Kidney (tissue), 13 donors: ENCODE measurements at regions not wholly inside any gene's neighbourhood (a gene's known extent, or its start where the extent isn't known, plus 50 kb on each side); places are given as distances from the start of the nearest gene placed in this dataset.

ENCODE experiments used
- DNase-seq, 5 donors: peaks; one replicate each; pipeline ENCODE4 v3.0.0-alpha.2; 2013 to 2020
- FAIRE-seq: peaks from 2 replicates; lab custom pipeline; 2012; peaks lifted over from hg19 to GRCh38; lab: Jason Lieb, UNC
- H3K27ac ChIP-seq, 2 donors: one replicate each; pipeline ENCODE4 v1.7.0; 2013; ENCODE audit warnings: low read depth in 2 of 2, low read length in 2 of 2, inconsistent platforms in 1 of 2
- H3K27me3 ChIP-seq: one replicate; pipeline ENCODE4 v1.7.1; 2013; ENCODE audit warnings: low read length, inconsistent platforms; ENCODE audit not compliant: control insufficient read depth, insufficient read depth
- H3K36me3 ChIP-seq, 3 donors: one replicate each; pipeline versions ENCODE4 v1.7.0 to v1.7.1; 2013; ENCODE audit warnings: low read length in 3 of 3, control low read depth in 1 of 3, inconsistent platforms in 1 of 3; ENCODE audit not compliant: insufficient read depth in 3 of 3, control insufficient read depth in 2 of 3
- H3K4me1 ChIP-seq, 3 donors: one replicate each; pipeline versions ENCODE4 v1.7.0 to v1.7.1; 2013; ENCODE audit warnings: low read length in 3 of 3, inconsistent platforms in 1 of 3, low read depth in 1 of 3; ENCODE audit not compliant: control insufficient read depth in 2 of 3, insufficient read depth in 2 of 3
- H3K4me3 ChIP-seq, 3 donors: one replicate each; pipeline versions ENCODE4 v1.7.0 to v1.8.1; 2013; ENCODE audit warnings: low read length in 3 of 3, control low read depth in 1 of 3, inconsistent platforms in 1 of 3
- H3K9ac ChIP-seq, 3 donors: one replicate each; pipeline versions ENCODE4 v1.7.0 to v1.7.1; 2013; ENCODE audit warnings: low read length in 3 of 3, control low read depth in 1 of 3, inconsistent platforms in 1 of 3
- H3K9me3 ChIP-seq, 3 donors: one replicate each; pipeline versions ENCODE4 v1.7.0 to v1.7.1; 2013; ENCODE audit warnings: low read length in 3 of 3, control low read depth in 1 of 3, inconsistent platforms in 1 of 3; ENCODE audit not compliant: control insufficient read depth in 2 of 3, insufficient read depth in 1 of 3
- intact Hi-C: fragments of 100-400 bp; cut with DNase I; formaldehyde crosslinking; loops from one replicate; pipeline ENCODE4 v1.11.1; 2022
- TF ChIP-seq, protein P1 (sequence below): IDR thresholded peaks from 3 replicates; pipeline ENCODE4 v1.5.1; 2012; ENCODE audit warnings: mild to moderate bottlenecking, moderate library complexity, borderline replicate concordance; ENCODE audit not compliant: insufficient read depth; ENCODE audit errors: extremely low read depth
- donor health status: control.
- donor health status: control.
- donor health status: control.
- donor health status: control.
- donor health status: control.
- donor health status: DM: yes; HTN: yes; CAD: no.
- donor health status: Normal renal cell carcinoma (clear cell type).

DNA sequence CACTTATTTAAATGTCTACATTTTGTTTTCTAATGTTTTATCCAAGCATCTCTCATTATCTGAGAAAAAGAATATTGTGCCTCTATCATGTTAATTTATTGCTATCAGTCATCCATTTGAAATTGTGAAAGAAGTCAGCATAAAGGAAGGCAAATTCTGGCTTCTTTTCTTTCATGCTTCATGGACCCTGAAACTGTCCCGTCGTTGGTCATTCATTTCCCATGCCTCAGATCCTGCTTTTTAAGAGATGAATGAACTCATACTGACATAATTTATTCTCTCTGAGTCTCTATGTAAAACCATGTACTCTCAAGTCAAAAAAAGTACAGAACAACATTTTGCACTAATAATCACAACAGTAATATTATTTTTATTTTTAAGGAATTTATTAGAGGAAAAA is 2512.0 kb downstream of the PCDH9 start:
- Histone ChIP-seq H3K27me3 (no peaks in the 10 kb centered on the region), H3K27ac (no peak overlapping the region), H3K36me3 (no peaks in the 10 kb centered on the region), H3K4me1 (no peaks in the 10 kb centered on the region), H3K4me3 (no peak overlapping the region), H3K9ac (no peak overlapping the region), H3K9me3 (no peaks in the 10 kb centered on the region)
- no peak for FAIRE-seq
- intact Hi-C loops, result no loop called here
- DNase-seq, result peak in 2 of 5 donors; percentile 2 to 7
- TF ChIP-seq, protein P1, sequence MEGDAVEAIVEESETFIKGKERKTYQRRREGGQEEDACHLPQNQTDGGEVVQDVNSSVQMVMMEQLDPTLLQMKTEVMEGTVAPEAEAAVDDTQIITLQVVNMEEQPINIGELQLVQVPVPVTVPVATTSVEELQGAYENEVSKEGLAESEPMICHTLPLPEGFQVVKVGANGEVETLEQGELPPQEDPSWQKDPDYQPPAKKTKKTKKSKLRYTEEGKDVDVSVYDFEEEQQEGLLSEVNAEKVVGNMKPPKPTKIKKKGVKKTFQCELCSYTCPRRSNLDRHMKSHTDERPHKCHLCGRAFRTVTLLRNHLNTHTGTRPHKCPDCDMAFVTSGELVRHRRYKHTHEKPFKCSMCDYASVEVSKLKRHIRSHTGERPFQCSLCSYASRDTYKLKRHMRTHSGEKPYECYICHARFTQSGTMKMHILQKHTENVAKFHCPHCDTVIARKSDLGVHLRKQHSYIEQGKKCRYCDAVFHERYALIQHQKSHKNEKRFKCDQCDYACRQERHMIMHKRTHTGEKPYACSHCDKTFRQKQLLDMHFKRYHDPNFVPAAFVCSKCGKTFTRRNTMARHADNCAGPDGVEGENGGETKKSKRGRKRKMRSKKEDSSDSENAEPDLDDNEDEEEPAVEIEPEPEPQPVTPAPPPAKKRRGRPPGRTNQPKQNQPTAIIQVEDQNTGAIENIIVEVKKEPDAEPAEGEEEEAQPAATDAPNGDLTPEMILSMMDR, result no peak

DNA sequence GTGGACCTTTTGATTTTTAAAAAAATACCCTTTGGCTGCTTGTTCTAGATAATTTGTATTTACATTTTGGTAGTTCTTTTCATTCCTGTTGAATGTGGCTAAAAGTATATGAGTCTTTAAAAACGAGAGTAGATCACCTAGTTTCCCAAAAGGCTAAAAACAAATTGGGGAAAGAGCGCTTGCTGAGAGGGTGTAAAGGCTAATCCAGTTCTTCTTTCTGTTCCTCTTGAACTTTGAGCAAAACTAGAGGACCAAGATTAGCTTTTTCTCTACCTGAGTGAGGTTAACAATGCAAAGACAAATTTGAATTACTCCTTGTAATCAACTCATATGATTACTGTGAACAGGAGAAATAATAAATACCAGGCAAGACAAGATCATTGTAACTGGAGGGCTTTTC is 2513.2 kb downstream of the PCDH9 start:
- Histone ChIP-seq H3K27ac (no peak overlapping the region), H3K36me3 (no peaks in the 10 kb centered on the region), H3K4me3 (no peak overlapping the region), H3K4me1 (no peaks in the 10 kb centered on the region), H3K9ac (no peak overlapping the region), H3K9me3 (peaks cover 0 to 2% (median 0%) of the 10 kb centered on the region in 3 donors), H3K27me3 (no peaks in the 10 kb centered on the region)
- intact Hi-C loops, result no loop called here
- TF ChIP-seq, protein P1, result no peak
- FAIRE-seq (no peak), DNase-seq (no peak)

DNA sequence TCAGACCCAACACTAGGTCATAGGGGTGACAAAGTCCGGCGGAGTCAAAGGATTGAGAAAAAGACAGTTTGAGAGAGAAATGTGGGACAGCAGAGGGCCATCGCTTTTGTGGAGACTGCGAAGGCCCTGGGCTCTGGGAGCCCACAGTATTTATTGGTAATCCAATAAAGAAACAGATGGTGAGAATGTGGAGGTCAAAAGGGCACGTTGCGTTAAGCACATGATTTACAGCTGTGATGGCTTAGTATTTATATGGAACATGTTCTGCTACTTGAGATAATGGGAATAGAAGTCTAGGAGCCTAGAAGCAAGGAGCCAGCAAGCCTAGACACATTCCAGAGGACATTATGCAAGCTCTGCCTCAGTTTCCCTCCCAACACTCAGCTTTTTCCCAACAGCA is 2521.1 kb downstream of the PCDH9 start:
- H3K27ac ChIP-seq, result no peak overlapping the region
- peak in 2 of 5 donors; percentile 8 to 27 for DNase-seq
- H3K36me3 ChIP-seq, result no peaks in the 10 kb centered on the region
- peaks cover 0 to 2% (median 0%) of the 10 kb centered on the region in 3 donors for H3K9me3 ChIP-seq
- H3K27me3 ChIP-seq, result no peaks in the 10 kb centered on the region
- H3K4me1 ChIP-seq, result no peaks in the 10 kb centered on the region
- intact Hi-C loops, result no loop called here
- no peak overlapping the region for H3K9ac ChIP-seq
- TF ChIP-seq, protein P1, result no peak
- H3K4me3 ChIP-seq, result no peak overlapping the region
- no peak for FAIRE-seq

DNA sequence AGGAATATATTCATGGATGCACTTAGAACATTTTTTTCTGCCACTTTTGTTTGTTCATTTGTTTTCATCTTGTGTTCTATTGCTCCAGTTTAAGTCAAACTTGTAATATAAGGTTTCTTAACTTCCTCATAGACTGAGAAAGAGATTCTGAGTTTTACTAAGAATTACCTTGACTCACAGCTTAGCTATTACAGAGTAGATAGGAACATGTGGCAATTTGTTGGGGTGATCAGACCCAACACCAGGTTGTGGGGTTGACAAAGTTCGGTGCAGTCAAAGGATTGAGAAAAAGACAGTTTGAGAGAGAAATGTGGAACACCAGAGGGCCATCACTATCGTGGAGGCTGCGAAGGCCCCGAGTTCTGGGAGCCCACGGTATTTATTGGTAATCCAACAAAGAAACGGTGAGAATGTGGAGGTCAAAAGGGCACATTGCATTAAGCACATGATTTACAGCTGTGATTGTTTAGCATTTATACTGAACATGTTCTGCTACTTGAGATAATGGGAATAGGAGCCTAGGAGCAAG is 2526.0 kb downstream of the PCDH9 start:
- Histone ChIP-seq H3K9ac (no peak overlapping the region), H3K4me3 (no peak overlapping the region), H3K4me1 (no peaks in the 10 kb centered on the region), H3K9me3 (no peaks in the 10 kb centered on the region), H3K27me3 (no peaks in the 10 kb centered on the region), H3K36me3 (no peaks in the 10 kb centered on the region), H3K27ac (no peak overlapping the region)
- FAIRE-seq (no peak), DNase-seq (no peak)
- intact Hi-C loops, result no loop called here
- TF ChIP-seq, protein P1, result no peak
